MV-4-11 (cell line): ENCODE measurements at regions not wholly inside any gene's neighbourhood (a gene's known extent, or its start where the extent isn't known, plus 50 kb on each side); places are given as distances from the start of the nearest gene placed in this dataset.
A peak's percentile ranks its signal among the peaks of the same experiment; 100 is the strongest.
"Not testable (repeated sequence)": the region's sequence is repeated elsewhere in the genome, so short reads cannot be mapped to it uniquely, and the experiment has no call there.

Source experiments
- DNase-seq: peaks from one replicate; lab custom pipeline; 2025; lab: John Stamatoyannopoulos, UW

DNA sequence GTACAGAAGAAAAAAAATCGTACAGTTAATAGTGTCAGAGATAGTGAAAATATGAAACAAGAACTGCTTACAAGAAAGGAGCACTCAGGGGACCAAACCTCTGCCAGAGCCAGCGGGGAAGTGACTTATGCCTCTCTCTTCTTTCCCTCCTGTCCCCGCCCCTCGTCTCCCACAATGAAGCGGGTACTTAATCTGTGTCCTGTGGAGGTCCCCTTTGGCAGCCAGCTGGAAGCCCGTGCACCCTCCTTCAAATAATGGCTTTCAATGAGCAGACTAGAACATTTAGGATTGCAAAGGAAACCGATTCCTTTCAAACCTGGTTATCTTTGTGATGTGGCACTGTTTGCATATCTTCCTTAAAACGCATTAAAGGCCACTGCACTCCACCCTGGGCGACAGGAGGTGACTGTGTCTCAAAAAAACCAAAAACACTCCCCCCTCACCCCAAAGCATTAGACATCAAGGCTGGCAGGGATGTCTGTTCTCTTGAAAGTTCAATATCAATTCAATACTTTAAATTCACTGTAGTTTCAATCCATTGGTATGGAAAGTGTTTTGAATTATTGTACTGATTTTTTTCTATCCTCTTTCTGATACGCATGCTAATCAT lies 51.7 kb downstream of the PPIAL4C start:
- DNase-seq: not testable (repeated sequence)

DNA sequence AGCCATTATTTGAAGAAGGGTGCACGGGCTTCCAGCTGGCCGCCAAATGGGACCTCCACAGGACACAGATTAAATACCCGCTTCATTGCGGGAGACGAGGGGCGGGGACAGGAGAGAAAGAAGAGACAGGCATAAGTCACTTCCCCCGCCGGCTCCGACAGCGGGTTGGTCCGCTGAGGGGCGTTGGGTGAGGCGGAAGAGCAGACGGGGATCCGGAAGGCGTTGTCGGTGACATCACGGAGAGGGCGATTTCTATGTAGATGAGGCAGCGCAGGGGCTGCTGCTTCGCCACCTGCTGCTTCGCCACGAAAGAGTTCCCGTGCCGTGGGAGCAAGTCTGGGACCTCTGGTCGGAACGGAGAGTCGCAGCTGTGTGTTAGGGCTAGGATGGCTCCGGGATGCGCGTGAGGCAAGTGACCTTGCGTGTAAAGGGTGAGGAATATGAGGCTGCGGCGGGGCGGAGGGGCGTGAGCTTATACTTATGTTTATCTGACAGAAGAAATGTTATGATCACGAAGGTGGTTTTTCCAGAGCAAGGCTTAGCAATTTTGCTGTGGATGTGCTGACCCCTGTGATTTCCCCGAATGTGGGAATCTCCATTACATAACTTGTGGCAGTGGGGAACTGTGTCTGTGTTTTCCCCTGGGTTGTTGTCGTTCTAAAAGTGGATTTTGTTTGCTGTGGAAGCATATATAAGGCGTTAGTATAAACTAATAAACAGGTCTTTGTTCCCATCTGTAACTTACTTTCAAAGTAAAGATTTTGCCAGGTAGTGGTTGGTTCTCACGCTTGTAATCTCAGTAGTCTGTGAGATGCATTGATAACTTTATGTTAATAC lies 52.9 kb downstream of the PPIAL4C start:
- DNase-seq: peak; percentile 84

DNA sequence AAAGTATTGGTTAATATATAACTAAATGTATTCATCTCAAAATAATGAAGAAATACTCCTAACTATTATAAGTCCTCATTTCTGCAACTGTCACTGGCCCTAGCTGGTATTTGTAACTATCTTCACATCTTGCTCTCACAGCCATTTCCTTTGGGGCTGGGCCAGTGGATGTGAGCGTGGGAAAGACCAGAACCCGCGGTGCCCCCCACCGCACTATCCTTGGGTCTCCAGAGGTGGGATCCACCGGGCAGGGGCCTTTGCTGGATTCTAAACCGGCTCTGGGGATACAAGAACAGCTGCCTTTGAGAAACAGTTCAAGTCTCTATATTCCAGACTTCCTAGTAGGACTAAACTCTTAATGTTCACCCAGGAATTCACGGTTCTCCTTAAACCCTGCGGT lies 54.8 kb downstream of the PPIAL4C start:
- not testable (repeated sequence) for DNase-seq

DNA sequence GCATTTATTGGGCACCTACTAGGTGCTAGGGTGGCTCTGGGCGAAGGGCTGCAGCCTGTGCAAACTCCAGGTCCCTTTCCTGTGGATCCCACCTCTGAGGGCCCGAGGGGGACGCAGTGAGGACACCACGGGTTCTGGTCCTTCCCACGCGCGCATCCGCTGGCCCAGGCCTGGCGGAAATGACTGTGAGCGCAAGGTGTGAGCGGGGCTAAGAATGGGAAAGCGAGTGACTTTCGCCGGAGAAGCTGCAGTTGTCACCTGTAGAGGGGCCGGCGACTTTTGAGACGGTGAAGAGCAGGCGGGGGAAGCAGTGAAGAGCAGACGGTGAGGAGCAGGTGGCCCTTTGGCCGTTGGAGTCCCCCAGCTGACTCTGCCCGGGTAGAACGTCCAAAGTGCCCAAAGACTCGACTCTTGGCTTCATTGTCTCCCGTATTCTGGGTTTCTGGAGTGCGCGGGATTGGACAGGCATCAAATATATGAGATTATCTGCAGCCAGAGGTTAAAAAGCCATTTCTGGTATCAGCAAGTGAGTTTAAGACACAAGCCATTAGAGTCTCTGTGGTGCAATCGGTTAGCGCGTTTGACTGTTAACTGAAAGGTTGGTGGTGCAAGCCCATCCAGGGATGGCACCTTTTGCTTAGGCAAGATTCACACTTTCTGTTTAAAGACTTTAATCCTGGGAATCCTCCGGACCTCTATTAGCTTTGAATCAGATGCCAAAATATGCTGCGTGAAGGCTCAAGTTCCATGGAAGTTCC lies 55.4 kb downstream of the PPIAL4C start:
- DNase-seq: not testable (repeated sequence)

DNA sequence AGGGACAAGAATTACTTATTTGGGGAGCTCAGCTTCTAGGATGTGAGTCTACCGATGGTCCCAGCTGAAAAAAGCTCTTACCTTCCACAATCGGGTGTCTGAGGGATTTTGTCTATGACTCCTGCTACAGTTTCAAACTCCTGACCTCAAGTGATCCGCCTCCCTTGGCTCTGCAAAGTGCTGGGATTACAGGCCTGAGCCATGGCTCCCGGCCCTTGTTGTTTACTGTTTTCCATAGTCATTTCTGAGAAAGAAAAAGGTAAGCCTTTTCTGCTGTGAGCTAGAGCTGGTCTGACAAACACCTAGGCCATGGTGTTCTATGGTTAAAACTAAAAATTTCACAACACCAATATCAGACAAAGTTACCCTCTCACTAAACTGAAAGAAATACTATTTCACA lies 57.5 kb downstream of the PPIAL4C start:
- DNase-seq: not testable (repeated sequence)

DNA sequence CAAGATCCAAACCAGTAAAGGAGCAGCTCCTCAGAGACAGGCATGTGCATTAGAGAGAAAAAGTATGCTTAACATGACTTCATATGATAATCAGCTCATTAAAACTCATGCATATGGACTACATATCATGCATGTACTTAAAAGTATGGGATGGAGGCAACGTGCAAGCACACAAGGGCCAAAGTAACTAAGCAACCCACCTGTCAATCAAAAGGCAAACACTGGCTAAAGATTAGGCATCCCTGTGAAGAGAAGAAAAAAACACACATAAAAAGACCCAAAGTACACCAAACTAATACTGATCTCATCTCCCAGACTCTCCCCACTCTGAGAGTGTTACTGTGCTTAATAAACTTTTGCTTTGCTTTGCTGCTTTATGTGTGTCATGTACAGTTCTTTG lies 61.2 kb downstream of the PPIAL4C start:
- DNase-seq: not testable (repeated sequence)

DNA sequence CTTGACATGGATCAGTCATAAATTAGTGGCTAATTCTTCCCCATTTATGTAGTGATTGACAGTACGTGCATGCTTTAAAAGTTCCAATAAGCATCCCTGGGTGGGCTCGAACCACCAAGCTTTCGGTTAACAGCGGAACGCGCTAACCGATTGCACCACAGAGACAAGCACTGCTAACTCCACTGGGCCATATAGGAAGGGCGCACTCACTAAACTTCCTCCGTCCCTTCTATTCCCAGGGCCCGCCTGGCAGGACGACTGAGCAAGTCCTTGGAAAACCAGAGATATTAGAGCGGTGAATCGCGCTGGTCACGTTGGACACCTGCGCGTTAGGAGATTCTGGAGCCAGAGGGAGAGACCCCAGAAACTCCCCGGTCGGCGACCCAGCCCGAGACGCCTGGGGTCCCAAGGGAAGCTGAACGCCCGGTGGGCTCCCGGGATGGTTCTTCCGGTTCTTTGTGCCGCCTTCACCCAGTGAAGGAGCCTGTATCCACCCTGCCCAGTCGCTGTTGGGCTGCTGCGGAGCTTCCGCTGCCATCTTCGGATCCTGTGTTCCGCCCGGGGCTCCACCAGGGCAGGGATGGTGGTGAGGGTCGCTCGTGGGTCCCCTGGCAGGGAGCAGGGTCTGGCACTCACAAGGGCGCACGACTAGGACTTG lies 62.8 kb downstream of the PPIAL4C start:
- DNase-seq: not testable (repeated sequence)

DNA sequence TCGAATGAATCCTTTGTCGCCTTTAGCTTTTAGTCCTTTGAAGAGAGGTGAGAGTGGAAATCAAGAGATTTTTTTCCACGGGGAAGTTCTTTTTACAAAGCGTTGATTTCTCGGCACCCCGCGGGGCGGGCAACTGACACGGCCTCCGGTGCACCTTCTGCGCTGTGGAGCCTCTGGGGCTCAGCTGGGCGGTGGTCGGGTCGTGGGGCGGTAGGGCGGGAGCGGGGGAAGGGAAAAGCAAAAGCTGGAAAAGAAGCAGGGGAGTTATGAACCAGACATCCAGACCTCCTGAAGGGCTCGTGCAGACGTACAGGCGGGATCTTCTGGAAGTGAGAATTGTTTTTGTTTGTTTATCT lies 63.3 kb downstream of the PPIAL4C start:
- DNase-seq: not testable (repeated sequence)

DNA sequence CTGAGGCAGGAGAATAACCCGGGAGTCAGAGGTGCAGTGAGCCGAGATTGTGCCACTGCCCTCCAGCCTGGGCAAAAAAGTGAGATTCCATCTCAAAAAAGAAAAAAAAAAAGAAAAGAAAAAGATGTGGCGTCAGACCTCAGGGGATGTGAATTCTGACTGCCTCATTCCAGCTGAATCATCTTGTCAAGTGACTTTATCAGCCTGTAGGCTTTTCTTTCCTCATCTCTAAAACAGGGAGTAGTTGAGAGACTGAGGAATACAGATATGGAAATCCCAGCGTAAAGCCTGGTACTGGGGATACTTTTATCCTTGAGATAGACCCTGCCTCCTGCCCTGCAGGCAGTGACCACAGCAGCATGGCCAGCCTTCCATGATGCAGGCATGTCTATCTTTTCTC lies 74.1 kb downstream of the PPIAL4C start:
- not testable (repeated sequence) for DNase-seq

DNA sequence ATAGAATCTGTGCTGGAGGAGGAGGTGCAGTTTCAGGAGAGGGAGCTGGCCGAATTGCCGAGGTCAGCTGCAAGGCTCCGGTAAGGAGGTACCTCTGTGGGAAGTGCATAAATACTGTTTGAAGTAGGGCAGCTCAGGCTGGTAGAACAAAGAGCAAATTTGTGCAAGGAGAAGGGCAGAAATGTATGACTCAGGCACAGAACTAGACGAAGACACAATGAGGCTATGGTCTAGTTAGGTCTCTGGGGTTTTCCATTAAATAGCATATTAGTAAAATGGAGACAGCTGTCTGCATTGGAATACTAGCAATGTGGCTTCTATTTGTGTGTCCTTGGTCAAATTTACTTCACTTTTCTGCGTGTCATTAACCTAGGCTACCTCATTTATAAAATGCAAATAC lies 74.5 kb downstream of the PPIAL4C start:
- not testable (repeated sequence) for DNase-seq

DNA sequence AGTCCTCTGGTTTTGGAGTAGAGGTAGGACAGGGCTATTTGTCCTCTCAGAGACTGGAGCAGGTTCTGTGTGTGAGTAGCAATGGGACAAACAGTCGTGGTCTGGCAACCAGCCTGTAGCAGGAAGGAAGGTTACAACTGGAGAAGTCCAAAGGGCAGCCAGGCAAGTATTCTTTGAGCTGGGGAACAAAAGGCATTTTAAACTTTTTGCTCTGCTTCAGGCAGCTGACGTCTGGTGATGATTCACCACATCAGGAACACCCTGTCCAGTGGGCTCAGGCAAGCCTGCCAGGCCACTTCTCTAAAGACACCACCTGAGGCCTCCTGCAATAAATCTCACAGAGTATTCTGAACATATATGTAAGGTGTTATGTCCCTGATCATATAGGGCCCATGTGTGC lies 81.0 kb downstream of the PPIAL4C start:
- not testable (repeated sequence) for DNase-seq

DNA sequence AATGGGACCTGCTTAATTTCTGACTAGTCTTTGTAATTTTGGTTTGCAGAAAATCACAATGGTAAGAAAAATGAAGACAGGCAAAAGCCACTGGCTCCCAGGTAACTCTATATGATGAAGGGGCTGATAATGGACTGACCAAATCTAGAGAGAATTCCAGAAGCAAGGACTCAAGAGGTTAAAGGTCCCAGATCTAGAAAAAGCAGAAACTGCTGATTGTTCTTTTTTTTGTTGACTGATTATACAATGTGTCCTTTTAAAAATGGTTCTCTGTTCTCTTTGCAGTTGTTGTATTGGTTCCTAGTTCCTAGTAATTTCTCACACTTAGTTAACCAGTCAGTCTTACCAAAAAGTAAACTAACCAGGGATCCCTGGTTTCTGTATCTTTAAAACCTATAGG lies 81.4 kb downstream of the PPIAL4C start:
- not testable (repeated sequence) for DNase-seq

DNA sequence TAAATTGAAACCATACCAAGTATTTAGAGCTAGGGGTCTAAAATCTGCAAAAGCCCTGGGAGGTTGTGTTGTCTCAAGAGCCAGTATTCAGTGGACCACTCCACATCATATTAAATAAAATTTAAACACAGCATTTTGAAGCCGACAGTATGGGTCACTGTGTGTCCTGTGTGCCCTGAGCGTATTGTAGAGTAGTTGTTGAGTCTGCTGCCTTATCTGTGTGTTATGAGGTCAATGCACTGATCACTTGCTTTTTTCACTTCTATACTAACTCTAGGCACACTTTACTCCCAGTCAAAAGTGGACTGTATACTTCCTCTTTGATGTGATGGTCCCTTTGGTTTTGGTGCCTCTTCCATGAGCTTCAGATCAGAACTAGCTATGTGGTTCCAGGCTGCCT lies 81.9 kb downstream of the PPIAL4C start:
- DNase-seq: not testable (repeated sequence)

DNA sequence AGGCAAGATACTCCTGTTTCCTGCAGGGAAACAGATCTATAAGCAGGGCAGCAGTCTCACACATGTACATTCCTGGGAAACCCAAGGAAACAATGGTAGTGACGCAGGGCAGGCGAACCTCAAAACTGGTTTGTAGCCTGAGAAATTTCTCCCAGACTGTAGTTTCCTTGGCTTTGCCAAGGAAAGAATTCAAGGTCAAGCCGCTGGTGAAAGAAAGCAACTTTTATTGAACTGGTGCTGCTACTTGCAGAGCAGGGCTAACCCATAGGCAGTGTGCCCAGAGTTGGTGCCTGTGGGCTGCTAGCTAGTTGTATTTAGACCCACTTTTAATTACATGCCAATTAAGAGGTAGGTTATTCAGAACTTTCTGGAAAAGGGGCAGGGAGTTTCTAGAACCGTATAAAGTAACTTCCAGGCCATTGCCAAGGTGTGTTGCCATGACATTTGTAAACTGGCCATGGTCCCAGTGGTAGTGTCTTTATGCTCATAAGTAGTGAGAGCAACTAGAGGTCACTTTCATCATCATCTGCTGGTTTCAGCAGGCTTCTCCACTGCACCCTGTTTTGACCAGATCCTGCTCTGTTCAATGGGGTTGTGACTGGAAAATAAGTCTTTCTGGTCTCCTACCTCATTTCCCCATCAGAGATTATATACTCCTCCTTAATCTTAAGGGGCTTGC lies 89.7 kb downstream of the PPIAL4C start:
- not testable (repeated sequence) for DNase-seq

DNA sequence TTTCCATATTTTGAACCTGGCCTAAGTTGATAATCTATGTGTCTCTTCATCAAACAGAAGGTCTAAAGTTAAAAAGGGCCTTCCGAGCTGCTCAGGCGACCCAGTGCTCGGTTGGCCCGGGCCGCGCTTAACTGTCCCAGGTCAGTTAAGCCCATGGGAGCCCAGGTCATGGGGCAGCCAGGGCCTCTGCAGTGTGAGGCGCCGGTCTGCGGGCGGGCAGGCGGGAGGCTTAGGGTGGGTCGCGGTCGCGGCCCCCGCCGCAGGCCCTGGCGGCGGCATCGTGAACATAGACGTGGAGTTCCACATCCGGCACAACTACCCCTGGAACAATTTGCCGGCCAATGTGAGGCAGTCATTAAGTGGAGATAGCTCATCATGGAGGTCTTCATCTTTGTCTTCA lies 91.3 kb downstream of the PPIAL4C start:
- not testable (repeated sequence) for DNase-seq

DNA sequence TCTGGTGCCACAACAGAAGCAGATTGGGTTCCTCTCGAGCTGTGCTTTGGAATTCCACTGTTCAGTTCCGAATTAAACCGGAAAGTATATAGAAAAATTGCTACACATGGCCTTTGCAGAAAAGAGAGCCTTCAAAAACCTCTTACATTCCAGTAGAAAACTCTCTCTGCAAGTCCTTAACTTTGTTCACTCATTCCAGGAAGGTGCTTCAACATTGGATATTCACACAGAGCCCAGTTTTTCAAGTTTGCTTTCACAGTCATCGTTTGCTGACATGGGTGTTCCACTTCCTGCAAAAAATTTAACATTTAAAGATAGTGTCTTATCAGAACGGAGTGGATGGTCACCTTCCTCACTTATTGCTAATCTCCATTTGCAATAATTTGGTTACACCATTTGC lies 93.7 kb downstream of the PPIAL4C start:
- not testable (repeated sequence) for DNase-seq

DNA sequence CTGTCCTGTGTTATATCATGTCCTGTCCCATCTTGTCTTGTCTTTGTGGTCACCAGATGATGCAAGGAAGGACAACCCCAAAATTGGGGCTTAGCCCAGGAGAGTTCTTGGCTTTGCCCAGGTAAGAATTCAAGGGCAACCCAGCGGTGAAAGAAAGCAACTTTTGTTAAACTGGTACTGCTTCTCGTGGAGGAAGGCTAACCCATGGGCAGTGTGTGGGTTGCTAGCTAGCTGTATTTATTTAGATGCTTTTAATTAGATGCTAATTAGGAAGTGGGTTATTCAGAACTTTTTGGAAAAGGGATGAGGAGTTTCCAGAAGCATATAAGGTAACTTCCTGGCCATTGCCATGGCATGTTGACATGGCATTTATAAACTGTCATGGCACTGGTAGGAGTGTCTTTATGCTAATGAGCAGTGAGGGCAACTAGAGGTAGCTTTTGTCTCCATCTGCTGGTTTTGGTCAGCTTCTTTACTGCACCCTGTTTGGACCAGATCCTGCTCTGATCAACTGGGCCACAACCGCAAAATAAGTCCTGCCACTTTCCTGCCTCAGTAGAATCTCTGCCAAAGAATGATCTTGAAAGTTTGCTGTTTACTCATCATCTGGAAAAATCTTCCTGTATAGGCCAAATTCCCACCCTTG lies 95.8 kb upstream of the FCGR1A start:
- not testable (repeated sequence) for DNase-seq

DNA sequence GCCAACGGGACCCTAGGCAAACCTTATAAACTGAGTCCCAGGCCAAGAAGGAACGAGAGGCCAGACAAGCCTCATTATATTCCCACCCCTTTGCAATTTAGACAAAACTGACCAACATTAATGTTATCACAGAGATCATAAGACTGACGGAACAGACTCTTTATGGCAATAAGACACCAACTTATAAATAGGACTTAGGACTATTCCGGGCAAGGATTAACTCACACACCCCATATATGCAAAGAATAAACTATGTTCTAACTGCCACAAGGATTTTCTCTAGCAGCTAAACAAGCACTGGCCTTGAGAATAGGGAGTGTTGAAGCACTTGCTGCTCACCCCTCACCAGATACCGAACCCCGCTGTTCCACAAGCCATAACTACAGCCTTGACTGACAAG lies 91.1 kb upstream of the FCGR1A start:
- not testable (repeated sequence) for DNase-seq

DNA sequence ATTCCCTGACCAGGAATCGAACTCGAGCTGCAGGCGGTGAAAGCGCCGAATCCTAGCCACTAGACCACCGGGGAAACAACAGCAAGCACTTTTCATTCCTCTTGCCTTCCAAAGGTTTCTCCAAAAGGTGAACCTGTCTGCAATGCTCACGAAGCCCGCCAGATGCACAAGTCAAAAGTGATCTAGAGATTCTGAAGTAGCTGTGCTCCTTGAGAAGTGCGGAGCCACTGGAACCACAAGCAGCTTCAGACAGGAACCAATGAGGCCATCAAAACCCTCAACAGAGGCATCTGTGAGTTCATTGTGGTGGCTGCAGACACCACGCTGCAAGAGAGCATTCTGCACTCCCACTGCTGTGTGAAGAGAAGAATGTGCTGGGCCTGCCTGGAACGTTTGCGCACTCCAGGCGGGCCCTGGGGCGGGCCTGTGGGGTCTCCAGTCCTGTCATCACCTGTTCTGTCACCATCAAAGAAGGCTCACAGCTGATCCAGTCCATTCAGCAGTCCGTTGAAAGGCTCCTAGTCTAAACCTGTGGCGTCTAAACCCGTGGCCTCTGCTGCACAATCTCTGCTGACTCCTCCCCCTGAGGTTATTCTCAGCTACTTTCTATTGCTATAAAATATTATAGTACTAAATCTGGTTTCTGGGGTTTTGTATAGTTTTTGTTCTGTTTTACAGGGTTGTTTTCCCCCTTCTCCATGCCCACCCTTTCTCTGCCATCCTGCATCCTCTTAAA lies 89.5 kb upstream of the FCGR1A start:
- DNase-seq: peak; percentile 16

DNA sequence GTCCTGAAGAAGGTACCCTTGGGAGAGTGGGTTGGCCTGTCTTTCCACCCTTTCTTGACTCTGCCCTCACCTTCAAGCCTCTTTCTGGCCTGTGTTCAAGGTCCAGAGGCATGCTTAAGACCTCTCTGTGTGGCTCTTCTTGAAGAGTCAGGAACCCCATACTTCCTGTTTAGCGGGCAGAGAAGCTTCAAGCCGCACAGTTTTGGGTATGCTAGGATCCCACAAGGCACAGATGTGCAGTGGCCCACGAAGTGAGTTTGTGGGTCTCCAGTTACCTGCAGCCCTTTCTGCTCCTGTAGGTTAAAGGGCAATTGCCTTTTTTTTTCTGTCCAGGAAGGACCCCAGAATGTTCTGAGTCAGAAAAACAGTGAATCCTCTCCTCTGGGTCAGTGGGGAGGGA lies 87.4 kb upstream of the FCGR1A start:
- not testable (repeated sequence) for DNase-seq
